K562 (cell line): ENCODE measurements at regions not wholly inside any gene's neighbourhood (a gene's known extent, or its start where the extent isn't known, plus 50 kb on each side); places are given as distances from the start of the nearest gene placed in this dataset.
A peak's percentile ranks its signal among the peaks of the same experiment; 100 is the strongest.

ENCODE experiments used
- ATAC-seq: fragments of 200-7000 bp; cut with Tn5 transposase; 3 replicates; pipeline ENCODE4 v1.9.1; 2020; ENCODE audit warnings: moderate library complexity
- BruUV-seq: library from RNA; stranded (reverse); fragments of 400-500 nt; replicated peaks from 2 replicates; lab custom pipeline; 2021; lab: Mats Ljungman, UMichigan
- CTCF ChIA-PET: fragments of 300-600 bp; formaldehyde crosslinking; extraction: SDS; loops from one replicate; lab custom pipeline; 2021; ENCODE audit warnings: low intra/inter-chr PET ratio; lab: Yijun Ruan, JAX
- POLR2A ChIA-PET: fragments of 300-600, 350-650 bp; sonication (Branson Sonifier 250); formaldehyde crosslinking; extraction: SDS; loops from one replicate; lab custom pipeline; 2021; ENCODE audit warnings: antibody characterized with exemption, inconsistent platforms; lab: Yijun Ruan, JAX
- DNase-seq, 4 experiments: peaks; one replicate each; pipeline versions ENCODE4 v3.0.0 to v3.0.0-alpha.2; 2011 to 2018; ENCODE audit warnings: low spot score in 3 of 4, mixed read lengths in 3 of 4; ENCODE audit errors: extremely low read depth in 1 of 4
- FAIRE-seq: peaks from 2 replicates; lab custom pipeline; 2011; peaks lifted over from hg19 to GRCh38; lab: Jason Lieb, UNC
- H2AFZ ChIP-seq: 2 replicates; pipeline ENCODE4 v1.6.0; 2011; ENCODE audit warnings: low read depth, low read length, control low read depth, inconsistent platforms
- H3K27ac ChIP-seq: fragments of 200-600 bp; 3 replicates; pipeline ENCODE4 v1.8.0; 2011; ENCODE audit warnings: low read depth, mild to moderate bottlenecking, control low read depth, inconsistent platforms, low read length, moderate library complexity, mixed read lengths; ENCODE audit errors: extremely low read depth
- H3K27me3 ChIP-seq, 2 experiments: fragments of 300-600 bp in 1 of 2; 2 replicates in 1 of 2; 3 replicates in 1 of 2; pipeline versions ENCODE4 v1.6.0 to v1.8.0; 2011; ENCODE audit warnings: inconsistent platforms in 2 of 2, low read length in 2 of 2, mild to moderate bottlenecking in 1 of 2, mixed read lengths in 1 of 2, moderate library complexity in 1 of 2; ENCODE audit not compliant: control insufficient read depth in 2 of 2, insufficient read depth in 2 of 2
- H3K36me3 ChIP-seq: fragments of 300-600 bp; 3 replicates; pipeline ENCODE4 v1.8.0; 2011; ENCODE audit warnings: mild to moderate bottlenecking, low read length, inconsistent platforms; ENCODE audit not compliant: control insufficient read depth, insufficient read depth
- H3K4me1 ChIP-seq, 2 experiments: fragments of 200-600 bp in 1 of 2; replicated peaks in 1 of 2; 2 replicates in 1 of 2; 3 replicates in 1 of 2; pipeline versions ENCODE4 v1.5.1 to v1.8.0; 2011; ENCODE audit warnings: inconsistent platforms in 2 of 2, low read length in 2 of 2, mild to moderate bottlenecking in 1 of 2, mixed read lengths in 1 of 2, moderate library complexity in 1 of 2; ENCODE audit not compliant: control insufficient read depth in 2 of 2, insufficient read depth in 2 of 2
- H3K4me2 ChIP-seq: 2 replicates; pipeline ENCODE4 v1.6.1; 2011; ENCODE audit warnings: low read length, control low read depth, inconsistent platforms, mixed read lengths; ENCODE audit not compliant: insufficient read depth
- H3K4me3 ChIP-seq: fragments of 200-600 bp; sonication (generic), shearing (Covaris generic); 2 replicates; pipeline ENCODE4 v1.5.1; 2016; ENCODE audit warnings: control low read depth, inconsistent platforms
- H3K79me2 ChIP-seq: fragments of 200-600 bp; 3 replicates; pipeline ENCODE4 v1.8.0; 2011; ENCODE audit warnings: low read length, inconsistent platforms; ENCODE audit not compliant: control insufficient read depth, insufficient read depth
- H3K9ac ChIP-seq, 2 experiments: 2 replicates each; pipeline versions ENCODE4 v1.6.0 to v1.6.1; 2011; ENCODE audit warnings: low read depth in 2 of 2, low read length in 2 of 2, control low read depth in 1 of 2, inconsistent platforms in 1 of 2, mild to moderate bottlenecking in 1 of 2, mixed read lengths in 1 of 2; ENCODE audit not compliant: insufficient read depth in 1 of 2
- H3K9me1 ChIP-seq: one replicate; pipeline ENCODE4 v1.6.0; 2011; ENCODE audit warnings: inconsistent platforms, mild to moderate bottlenecking, low read length, moderate library complexity; ENCODE audit not compliant: control insufficient read depth, insufficient read depth
- H3K9me3 ChIP-seq: replicated peaks from 2 replicates; pipeline ENCODE4 v1.5.1; 2011; ENCODE audit warnings: low read depth, low read length, inconsistent platforms; ENCODE audit not compliant: control insufficient read depth, insufficient read depth
- H4K20me1 ChIP-seq: replicated peaks from 2 replicates; pipeline ENCODE4 v1.6.1; 2011; ENCODE audit warnings: low read length, inconsistent platforms, mixed read lengths; ENCODE audit not compliant: control insufficient read depth, insufficient read depth
- ATF1 ChIP-seq, 2 experiments: fragments of 450-650 bp in 1 of 2; IDR thresholded peaks; 2 replicates each; pipeline ENCODE4 v1.6.1; 2016; ENCODE audit warnings: missing compliant biosample characterization in 1 of 2, missing genetic modification characterization in 1 of 2
- ATF7 ChIP-seq: fragments of 450-650 bp; IDR thresholded peaks from 2 replicates; pipeline ENCODE4 v1.7.1; 2014; ENCODE audit warnings: mild to moderate bottlenecking, moderate library complexity
- BCOR ChIP-seq: fragments of 450-650 bp; IDR thresholded peaks from 2 replicates; pipeline ENCODE4 v1.6.1; 2016
- HNRNPH1 ChIP-seq: fragments of 200-400 bp; formaldehyde crosslinking; optimal IDR thresholded peaks from 2 replicates; pipeline ENCODE3; 2017; ENCODE audit warnings: low read depth, mild to moderate bottlenecking, low read length, moderate library complexity
- HNRNPLL ChIP-seq: fragments of 200-400 bp; formaldehyde crosslinking; IDR thresholded peaks from 2 replicates; pipeline ENCODE4 v1.6.1; 2017; ENCODE audit warnings: low read length, low read depth, mild to moderate bottlenecking; ENCODE audit not compliant: poor library complexity, severe bottlenecking
- ILF3 ChIP-seq: fragments of 450-650 bp; IDR thresholded peaks from 2 replicates; pipeline ENCODE4 v1.6.1; 2018; ENCODE audit warnings: antibody characterized with exemption, mild to moderate bottlenecking, moderate library complexity, borderline replicate concordance
- JUN ChIP-seq, 2 experiments: sonication (generic) in 1 of 2; formaldehyde crosslinking in 1 of 2; IDR thresholded peaks; 2 replicates each; pipeline versions ENCODE4 v1.6.1 to v1.8.0; 2012 to 2022; ENCODE audit warnings: borderline replicate concordance in 2 of 2, mild to moderate bottlenecking in 2 of 2, improper control_type of control experiment in 1 of 2, low read depth in 1 of 2, low read length in 1 of 2, missing genetic modification reagents in 1 of 2
- MAFG ChIP-seq: fragments of 450-650 bp; conservative IDR thresholded peaks from 2 replicates; pipeline ENCODE4 v1.6.1; 2016; ENCODE audit warnings: missing genetic modification characterization, missing compliant biosample characterization
- MLX ChIP-seq, 2 experiments: fragments of 450-650 bp in 1 of 2; sonication (generic) in 1 of 2; formaldehyde crosslinking; conservative IDR thresholded peaks; 2 replicates each; pipeline versions ENCODE4 v1.4.0 to v1.8.1; 2020 to 2022; ENCODE audit warnings: mild to moderate bottlenecking in 1 of 2, missing genetic modification reagents in 1 of 2
- RNF2 ChIP-seq: sonication (generic); IDR thresholded peaks from 2 replicates; pipeline ENCODE4 v1.6.1; 2016
- SMAD3 ChIP-seq: fragments of 450-650 bp; formaldehyde crosslinking; conservative IDR thresholded peaks from 2 replicates; pipeline ENCODE4 v1.4.0; 2020; ENCODE audit warnings: mild to moderate bottlenecking
- WGBS: fragments of 100-300 bp; shearing (Covaris generic); methylation state at CpG from one replicate; pipeline ENCODE4 v1.1.6; 2016; ENCODE audit warnings: low coverage, mixed read lengths; ENCODE audit not compliant: insufficient coverage; ENCODE audit errors: missing lambda C conversion rate; 5-methylcytosine and 5-hydroxymethylcytosine counted together
- in situ Hi-C: fragments of 300-500 bp; cut with MboI; formaldehyde crosslinking; loops from 4 replicates; pipeline ENCODE4 v1.15.0; 2018; ENCODE audit warnings: inconsistent platforms, mixed read lengths
- intact Hi-C: fragments of 100-400 bp; cut with micrococcal nuclease; formaldehyde crosslinking; loops from 2 replicates; pipeline ENCODE4 v1.14.2; 2022
- TF ChIP-seq, protein P1 (sequence below): sonication (generic); formaldehyde crosslinking; IDR thresholded peaks from 2 replicates; pipeline ENCODE4 v1.8.1; 2023; ENCODE audit warnings: mild to moderate bottlenecking, missing genetic modification reagents
- TF ChIP-seq, protein P2 (sequence below), 2 experiments: fragments of 150-350 bp in 1 of 2; IDR thresholded peaks; 2 replicates each; pipeline ENCODE4 v1.6.1; 2012 to 2016; ENCODE audit warnings: low read depth in 2 of 2, low read length in 2 of 2, mild to moderate bottlenecking in 1 of 2, moderate library complexity in 1 of 2

- H3K79me2 ChIP-seq, result no peaks in the 10 kb centered on the region
- no peak overlapping the region for H3K4me3 ChIP-seq
- H3K4me1 ChIP-seq, result peaks cover 6 to 12% of the 10 kb centered on the region in 2 experiments; a peak in 4 of 5 replicates
- peak; percentile 52 to 81 (median 66) for DNase-seq
- peaks cover 13 to 19% of the 10 kb centered on the region in 2 experiments; a peak in 3 of 5 replicates for H3K27me3 ChIP-seq
- peak; percentile 88 for FAIRE-seq
- CTCF ChIA-PET, result interaction anchor here (0.9 to 4.6 kb wide), 7 partner anchors 25 to 930 kb away, joined by 3 to 37 read pairs (median 6); partner anchors contain the start of gene ADSS2
- H3K36me3 ChIP-seq, result no peaks in the 10 kb centered on the region
- POLR2A ChIA-PET, result interaction anchor here (0.6 kb wide), 1 partner anchor 20 kb away, joined by 3 read pairs; no protein-coding TSS in a partner anchor
- no TSS peak for BruUV-seq
- H3K9me1 ChIP-seq, result no peaks in the 10 kb centered on the region
- WGBS, result 33% methylated on average over 13 of the region's 13 CpGs
- peak overlapping the region; percentile 92 for H2AFZ ChIP-seq
- peak overlapping the region; percentile 8; the same call in 1 of the 3 replicates for H3K27ac ChIP-seq
- peak; percentile 92 for ATAC-seq
- in situ Hi-C loops (loop anchor here (25.0 kb wide), 2 partner anchors 787 to 1812 kb away; no protein-coding TSS in a partner anchor), intact Hi-C loops (loop anchor here (1.0 to 5.0 kb wide), 12 partner anchors 25 to 1807 kb away; no protein-coding TSS in a partner anchor)
- H3K9ac ChIP-seq, result peak overlapping the region; percentile 3 to 7; a peak in 2 of 4 replicates
- no peaks in the 10 kb centered on the region for H3K9me3 ChIP-seq
- H4K20me1 ChIP-seq, result no peaks in the 10 kb centered on the region
- H3K4me2 ChIP-seq, result peak overlapping the region; percentile 79
- no peak for TF ChIP-seq MLX (CRISPR knock-in tag; conservative IDR thresholded peaks at IDR 0.05)
- TF ChIP-seq BCOR, result no peak
- TF ChIP-seq RNF2, result no peak
- no peak for TF ChIP-seq HNRNPH1
- TF ChIP-seq, protein P1, sequence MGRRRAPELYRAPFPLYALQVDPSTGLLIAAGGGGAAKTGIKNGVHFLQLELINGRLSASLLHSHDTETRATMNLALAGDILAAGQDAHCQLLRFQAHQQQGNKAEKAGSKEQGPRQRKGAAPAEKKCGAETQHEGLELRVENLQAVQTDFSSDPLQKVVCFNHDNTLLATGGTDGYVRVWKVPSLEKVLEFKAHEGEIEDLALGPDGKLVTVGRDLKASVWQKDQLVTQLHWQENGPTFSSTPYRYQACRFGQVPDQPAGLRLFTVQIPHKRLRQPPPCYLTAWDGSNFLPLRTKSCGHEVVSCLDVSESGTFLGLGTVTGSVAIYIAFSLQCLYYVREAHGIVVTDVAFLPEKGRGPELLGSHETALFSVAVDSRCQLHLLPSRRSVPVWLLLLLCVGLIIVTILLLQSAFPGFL, result peak; percentile 96
- TF ChIP-seq ATF7, result peak; percentile 51; the same call in 1 of the 2 replicates
- no peak for TF ChIP-seq HNRNPLL
- no peak for TF ChIP-seq SMAD3 (CRISPR knock-in tag)
- TF ChIP-seq ILF3, result no peak
- no peak for TF ChIP-seq ATF1 (CRISPR knock-in tag; IDR thresholded peaks at IDR 0.05)
- TF ChIP-seq ATF1 (tag; IDR thresholded peaks at IDR 0.05), result peak; percentile 81
- TF ChIP-seq, protein P2, sequence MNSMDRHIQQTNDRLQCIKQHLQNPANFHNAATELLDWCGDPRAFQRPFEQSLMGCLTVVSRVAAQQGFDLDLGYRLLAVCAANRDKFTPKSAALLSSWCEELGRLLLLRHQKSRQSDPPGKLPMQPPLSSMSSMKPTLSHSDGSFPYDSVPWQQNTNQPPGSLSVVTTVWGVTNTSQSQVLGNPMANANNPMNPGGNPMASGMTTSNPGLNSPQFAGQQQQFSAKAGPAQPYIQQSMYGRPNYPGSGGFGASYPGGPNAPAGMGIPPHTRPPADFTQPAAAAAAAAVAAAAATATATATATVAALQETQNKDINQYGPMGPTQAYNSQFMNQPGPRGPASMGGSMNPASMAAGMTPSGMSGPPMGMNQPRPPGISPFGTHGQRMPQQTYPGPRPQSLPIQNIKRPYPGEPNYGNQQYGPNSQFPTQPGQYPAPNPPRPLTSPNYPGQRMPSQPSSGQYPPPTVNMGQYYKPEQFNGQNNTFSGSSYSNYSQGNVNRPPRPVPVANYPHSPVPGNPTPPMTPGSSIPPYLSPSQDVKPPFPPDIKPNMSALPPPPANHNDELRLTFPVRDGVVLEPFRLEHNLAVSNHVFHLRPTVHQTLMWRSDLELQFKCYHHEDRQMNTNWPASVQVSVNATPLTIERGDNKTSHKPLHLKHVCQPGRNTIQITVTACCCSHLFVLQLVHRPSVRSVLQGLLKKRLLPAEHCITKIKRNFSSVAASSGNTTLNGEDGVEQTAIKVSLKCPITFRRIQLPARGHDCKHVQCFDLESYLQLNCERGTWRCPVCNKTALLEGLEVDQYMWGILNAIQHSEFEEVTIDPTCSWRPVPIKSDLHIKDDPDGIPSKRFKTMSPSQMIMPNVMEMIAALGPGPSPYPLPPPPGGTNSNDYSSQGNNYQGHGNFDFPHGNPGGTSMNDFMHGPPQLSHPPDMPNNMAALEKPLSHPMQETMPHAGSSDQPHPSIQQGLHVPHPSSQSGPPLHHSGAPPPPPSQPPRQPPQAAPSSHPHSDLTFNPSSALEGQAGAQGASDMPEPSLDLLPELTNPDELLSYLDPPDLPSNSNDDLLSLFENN (IDR thresholded peaks at IDR 0.05; ENCODE audit: low read depth in 2 of 2, low read length in 2 of 2), result no peak
- TF ChIP-seq JUN (IDR thresholded peaks at IDR 0.05; ENCODE audit: borderline replicate concordance, low read depth, low read length), result peak; percentile 94
- no peak for TF ChIP-seq JUN (CRISPR knock-in tag; IDR thresholded peaks at IDR 0.05; ENCODE audit: borderline replicate concordance)
- peak; percentile 77 for TF ChIP-seq MAFG (tag)
Observed at GRCh38 chr1:244273845-244274619, 177.7 kb downstream of the ADSS2 start.
